ENCODE measurements at regions not wholly inside any gene's neighbourhood (a gene's known extent, or its start where the extent isn't known, plus 50 kb on each side); places are given as distances from the start of the nearest gene placed in this dataset.

DNA sequence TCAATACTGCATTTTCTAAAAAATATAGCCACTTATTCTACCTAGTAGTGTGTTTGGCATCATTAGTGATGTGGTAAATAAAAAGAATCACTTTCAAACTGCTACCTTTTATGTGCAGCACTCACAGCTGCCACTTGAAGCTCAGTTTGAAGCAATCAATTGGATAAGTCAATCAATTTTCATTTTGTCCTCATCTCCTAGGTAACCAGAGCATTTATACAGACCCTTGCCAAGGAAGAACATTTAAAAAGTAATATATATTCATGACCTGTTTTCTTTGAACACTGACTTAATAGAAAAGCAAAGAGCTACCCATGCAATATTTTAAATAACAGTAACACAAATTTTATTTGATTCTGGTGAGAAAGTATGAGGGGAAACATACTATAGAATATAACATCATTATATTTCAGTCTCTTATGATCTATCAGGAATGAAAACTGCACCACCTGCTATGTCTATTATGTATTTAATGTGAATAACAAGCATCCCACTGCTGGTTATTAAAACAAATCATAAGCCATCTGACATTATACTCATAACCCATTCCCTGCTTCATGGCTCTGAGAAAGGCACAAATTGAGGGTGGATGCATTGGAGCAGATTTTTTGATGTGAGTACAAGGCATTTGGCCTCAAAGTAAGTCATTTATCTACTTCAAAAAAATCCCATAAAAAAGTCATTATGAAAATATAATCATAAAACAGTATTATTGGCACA, 168.4 kb upstream of the C21orf91 start:
- no peak overlapping the region for H3K4me3 ChIP-seq (ENCODE audit: low read length)
- no peaks in the 10 kb centered on the region for H3K79me2 ChIP-seq (ENCODE audit: control insufficient read depth, low read length)
- no peaks in the 10 kb centered on the region for H3K27me3 ChIP-seq (ENCODE audit: control insufficient read depth, low read length)

DNA sequence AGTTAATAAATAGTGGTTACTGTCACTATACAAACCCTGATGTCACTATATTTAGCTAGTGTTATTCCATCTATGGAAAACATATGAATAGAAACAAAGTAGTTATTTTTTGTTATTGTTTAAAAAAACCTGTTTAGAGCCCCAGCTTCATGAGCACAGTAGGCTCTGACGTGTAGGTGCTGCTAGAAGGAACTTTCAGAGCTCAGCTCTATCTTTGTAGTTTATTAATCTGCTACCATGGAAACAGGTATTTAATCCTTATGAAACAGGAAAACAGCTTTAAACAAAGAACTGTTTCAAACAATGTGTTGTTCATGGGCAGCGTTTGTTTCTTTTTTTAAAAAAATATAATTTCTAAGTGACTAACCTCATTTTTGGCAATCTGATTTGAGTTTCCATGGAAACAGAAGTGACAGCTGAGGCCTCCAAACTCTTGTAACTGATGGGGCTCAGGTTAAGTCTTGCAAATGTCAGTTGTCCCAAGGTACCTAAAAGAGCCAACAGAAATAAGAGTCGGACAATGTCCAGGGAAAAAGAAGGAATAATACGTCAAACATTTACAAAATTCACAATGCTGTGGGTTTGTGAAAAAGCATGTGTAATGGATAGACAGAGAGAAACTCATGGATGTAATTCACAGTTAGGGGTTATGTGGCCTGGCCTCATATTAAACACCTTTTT, 162.0 kb upstream of the C21orf91 start:
- TF ChIP-seq, protein P1, sequence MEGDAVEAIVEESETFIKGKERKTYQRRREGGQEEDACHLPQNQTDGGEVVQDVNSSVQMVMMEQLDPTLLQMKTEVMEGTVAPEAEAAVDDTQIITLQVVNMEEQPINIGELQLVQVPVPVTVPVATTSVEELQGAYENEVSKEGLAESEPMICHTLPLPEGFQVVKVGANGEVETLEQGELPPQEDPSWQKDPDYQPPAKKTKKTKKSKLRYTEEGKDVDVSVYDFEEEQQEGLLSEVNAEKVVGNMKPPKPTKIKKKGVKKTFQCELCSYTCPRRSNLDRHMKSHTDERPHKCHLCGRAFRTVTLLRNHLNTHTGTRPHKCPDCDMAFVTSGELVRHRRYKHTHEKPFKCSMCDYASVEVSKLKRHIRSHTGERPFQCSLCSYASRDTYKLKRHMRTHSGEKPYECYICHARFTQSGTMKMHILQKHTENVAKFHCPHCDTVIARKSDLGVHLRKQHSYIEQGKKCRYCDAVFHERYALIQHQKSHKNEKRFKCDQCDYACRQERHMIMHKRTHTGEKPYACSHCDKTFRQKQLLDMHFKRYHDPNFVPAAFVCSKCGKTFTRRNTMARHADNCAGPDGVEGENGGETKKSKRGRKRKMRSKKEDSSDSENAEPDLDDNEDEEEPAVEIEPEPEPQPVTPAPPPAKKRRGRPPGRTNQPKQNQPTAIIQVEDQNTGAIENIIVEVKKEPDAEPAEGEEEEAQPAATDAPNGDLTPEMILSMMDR (IDR thresholded peaks at IDR 0.05; ENCODE audit: low read depth, low read length, poor library complexity, severe bottlenecking): no peak
- Histone ChIP-seq H3F3A (ENCODE audit: control insufficient read depth, insufficient read depth) (no peaks in the 10 kb centered on the region), H3K9me3 (ENCODE audit: control insufficient read depth, insufficient read depth, low read length) (no peaks in the 10 kb centered on the region), H3K9me2 (replicated peaks; ENCODE audit: control insufficient read depth, low read length) (no peaks in the 10 kb centered on the region), H3K36me3 (ENCODE audit: control insufficient read depth, low read length) (no peaks in the 10 kb centered on the region), H4K20me1 (ENCODE audit: control insufficient read depth, insufficient read depth, low read depth, low read length) (no peaks in the 10 kb centered on the region), H3K4me2 (ENCODE audit: low read length) (no peak overlapping the region), H3K27me3 (ENCODE audit: control insufficient read depth, low read length) (no peaks in the 10 kb centered on the region), H3K79me2 (ENCODE audit: control insufficient read depth, low read length) (no peaks in the 10 kb centered on the region), H3K27ac (ENCODE audit: low read depth, low read length) (no peak overlapping the region), H3K4me3 (ENCODE audit: low read length) (no peak overlapping the region), H3K4me1 (ENCODE audit: control insufficient read depth, low read length) (no peaks in the 10 kb centered on the region)

More for the DNA sequence above, 168.4 kb upstream of the C21orf91 start:
- no peaks in the 10 kb centered on the region for H3F3A ChIP-seq (ENCODE audit: control insufficient read depth, insufficient read depth)
- TF ChIP-seq, protein P1 (IDR thresholded peaks at IDR 0.05; ENCODE audit: low read depth, low read length, poor library complexity, severe bottlenecking): no peak
- TF ChIP-seq EZH2phosphoT487 (IDR thresholded peaks at IDR 0.05; ENCODE audit: borderline replicate concordance, low read length): no peak
- no peaks in the 10 kb centered on the region for H3K36me3 ChIP-seq (ENCODE audit: control insufficient read depth, low read length)
- H3K4me1 ChIP-seq (ENCODE audit: control insufficient read depth, low read length): no peaks in the 10 kb centered on the region
- H3K27ac ChIP-seq (ENCODE audit: low read depth, low read length): no peak overlapping the region
- H3K9me2 ChIP-seq (replicated peaks; ENCODE audit: control insufficient read depth, low read length): no peaks in the 10 kb centered on the region
- no peak overlapping the region for H3K4me2 ChIP-seq (ENCODE audit: low read length)
- H3K9me3 ChIP-seq (ENCODE audit: control insufficient read depth, insufficient read depth, low read length): no peaks in the 10 kb centered on the region; the same call in 1 of the 2 replicates
- H4K20me1 ChIP-seq (ENCODE audit: control insufficient read depth, insufficient read depth, low read depth, low read length): no peaks in the 10 kb centered on the region

DNA sequence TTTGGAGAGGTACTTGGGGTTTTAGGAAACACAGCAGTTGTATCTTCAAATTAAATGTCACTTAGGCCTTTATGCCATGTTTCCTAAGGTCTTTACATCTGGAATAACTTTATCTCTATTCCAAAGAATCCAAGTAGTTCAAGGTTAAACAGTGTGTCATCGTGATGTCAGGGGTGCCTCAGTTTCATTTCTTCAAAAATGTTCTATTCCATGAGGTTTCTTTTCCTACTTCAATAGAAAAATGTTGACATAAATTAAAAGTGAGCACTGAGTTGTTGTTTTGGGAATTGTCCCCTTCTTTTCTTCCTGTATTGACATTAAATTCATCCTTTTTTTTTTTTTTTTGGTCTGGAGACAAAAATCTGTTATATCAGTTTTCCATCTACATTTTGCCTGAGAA, 160.6 kb upstream of the C21orf91 start:
- no peaks in the 10 kb centered on the region for H3K27me3 ChIP-seq (ENCODE audit: control insufficient read depth, low read length)
- H3K79me2 ChIP-seq (ENCODE audit: control insufficient read depth, low read length): no peaks in the 10 kb centered on the region
- no peaks in the 10 kb centered on the region for H4K20me1 ChIP-seq (ENCODE audit: control insufficient read depth, insufficient read depth, low read depth, low read length)
- no peaks in the 10 kb centered on the region for H3K36me3 ChIP-seq (ENCODE audit: control insufficient read depth, low read length)
- H3K9me2 ChIP-seq (replicated peaks; ENCODE audit: control insufficient read depth, low read length): no peaks in the 10 kb centered on the region
- H3K4me2 ChIP-seq (ENCODE audit: low read length): no peak overlapping the region
- no peaks in the 10 kb centered on the region for H3F3A ChIP-seq (ENCODE audit: control insufficient read depth, insufficient read depth)
- no peak overlapping the region for H3K4me3 ChIP-seq (ENCODE audit: low read length)
- TF ChIP-seq, protein P1 (IDR thresholded peaks at IDR 0.05; ENCODE audit: low read depth, low read length, poor library complexity, severe bottlenecking): no peak
- TF ChIP-seq EZH2phosphoT487 (IDR thresholded peaks at IDR 0.05; ENCODE audit: borderline replicate concordance, low read length): no peak
- no peaks in the 10 kb centered on the region for H3K9me3 ChIP-seq (ENCODE audit: control insufficient read depth, insufficient read depth, low read length)
- H3K27ac ChIP-seq (ENCODE audit: low read depth, low read length): no peak overlapping the region
- no peaks in the 10 kb centered on the region for H3K4me1 ChIP-seq (ENCODE audit: control insufficient read depth, low read length)

Data from DOHH2 (cell line).